ENCODE measurements at regions not wholly inside any gene's neighbourhood (a gene's known extent, or its start where the extent isn't known, plus 50 kb on each side); places are given as distances from the start of the nearest gene placed in this dataset.
A peak's percentile ranks its signal among the peaks of the same experiment; 100 is the strongest.

DNA sequence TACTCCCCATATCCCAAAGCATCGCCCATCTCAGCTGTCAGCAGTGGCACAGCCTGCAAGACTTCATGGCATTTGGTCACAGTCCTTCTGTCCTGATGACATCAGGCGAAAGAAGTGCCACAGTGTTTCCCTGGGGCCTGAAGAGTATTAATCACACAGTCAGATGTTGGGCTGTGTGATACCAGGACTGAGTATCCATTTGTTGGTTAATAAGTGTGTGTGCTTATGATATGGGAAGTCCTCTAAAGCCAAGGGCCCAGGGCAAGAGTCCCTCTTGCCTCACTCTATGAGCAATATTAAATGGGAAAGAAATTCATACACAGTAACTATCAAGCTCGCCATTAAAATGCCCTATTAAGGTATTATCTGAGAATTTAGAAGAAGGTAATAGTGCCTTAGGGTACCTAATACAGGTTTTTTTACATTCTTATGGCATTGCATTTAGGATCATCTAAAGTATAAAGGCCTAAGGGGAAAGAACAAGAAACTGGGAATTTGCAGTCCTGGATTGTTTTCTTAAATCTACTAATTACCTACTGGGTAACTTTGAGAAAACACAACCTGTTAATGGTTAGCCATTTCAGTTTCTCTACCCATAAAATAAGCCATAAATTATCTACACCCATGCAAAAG lies 204.1 kb upstream of the PREP start:
- H3K4me1 ChIP-seq: peaks cover 3 to 6% of the 10 kb centered on the region in 2 donors
- H3K27me3 ChIP-seq: no peaks in the 10 kb centered on the region
- H3K27ac ChIP-seq: peak overlapping the region in 1 of 2 donors; percentile 21
- H3K36me3 ChIP-seq: no peaks in the 10 kb centered on the region
- no peak overlapping the region for H3K4me3 ChIP-seq
- DNase-seq: no peak
- no peak for TF ChIP-seq POLR2A (IDR thresholded peaks at IDR 0.05)
- TF ChIP-seq, protein P1, sequence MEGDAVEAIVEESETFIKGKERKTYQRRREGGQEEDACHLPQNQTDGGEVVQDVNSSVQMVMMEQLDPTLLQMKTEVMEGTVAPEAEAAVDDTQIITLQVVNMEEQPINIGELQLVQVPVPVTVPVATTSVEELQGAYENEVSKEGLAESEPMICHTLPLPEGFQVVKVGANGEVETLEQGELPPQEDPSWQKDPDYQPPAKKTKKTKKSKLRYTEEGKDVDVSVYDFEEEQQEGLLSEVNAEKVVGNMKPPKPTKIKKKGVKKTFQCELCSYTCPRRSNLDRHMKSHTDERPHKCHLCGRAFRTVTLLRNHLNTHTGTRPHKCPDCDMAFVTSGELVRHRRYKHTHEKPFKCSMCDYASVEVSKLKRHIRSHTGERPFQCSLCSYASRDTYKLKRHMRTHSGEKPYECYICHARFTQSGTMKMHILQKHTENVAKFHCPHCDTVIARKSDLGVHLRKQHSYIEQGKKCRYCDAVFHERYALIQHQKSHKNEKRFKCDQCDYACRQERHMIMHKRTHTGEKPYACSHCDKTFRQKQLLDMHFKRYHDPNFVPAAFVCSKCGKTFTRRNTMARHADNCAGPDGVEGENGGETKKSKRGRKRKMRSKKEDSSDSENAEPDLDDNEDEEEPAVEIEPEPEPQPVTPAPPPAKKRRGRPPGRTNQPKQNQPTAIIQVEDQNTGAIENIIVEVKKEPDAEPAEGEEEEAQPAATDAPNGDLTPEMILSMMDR (IDR thresholded peaks at IDR 0.05): no peak
- H3K9me3 ChIP-seq: no peaks in the 10 kb centered on the region
- intact Hi-C loops (cut with DNase I; ENCODE audit: low total_unique reads): no loop called here

DNA sequence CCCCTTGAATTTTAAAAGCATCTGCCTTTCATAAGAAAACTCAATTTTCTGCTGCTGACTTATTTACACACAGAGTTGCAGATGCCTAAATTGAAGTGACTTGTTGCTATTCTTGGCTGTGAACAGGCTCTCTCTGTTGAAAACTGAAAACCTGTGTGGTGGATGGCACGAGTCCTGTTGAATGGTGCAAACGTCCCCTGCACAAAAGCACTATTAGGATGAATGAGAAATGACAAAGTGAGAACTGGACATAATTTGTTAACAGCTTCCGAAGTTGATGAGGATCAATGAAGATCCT lies 201.7 kb upstream of the PREP start:
- H3K36me3 ChIP-seq: no peaks in the 10 kb centered on the region
- intact Hi-C loops (cut with DNase I; ENCODE audit: low total_unique reads): no loop called here
- H3K9me3 ChIP-seq: no peaks in the 10 kb centered on the region
- H3K4me1 ChIP-seq: peaks cover 6 to 9% of the 10 kb centered on the region in 2 donors
- no peak for TF ChIP-seq POLR2A (IDR thresholded peaks at IDR 0.05)
- TF ChIP-seq, protein P1 (IDR thresholded peaks at IDR 0.05): no peak
- H3K27me3 ChIP-seq: no peaks in the 10 kb centered on the region
- no peak for DNase-seq
- H3K4me3 ChIP-seq: no peak overlapping the region
- peak overlapping the region in 1 of 2 donors; percentile 52 for H3K27ac ChIP-seq

DNA sequence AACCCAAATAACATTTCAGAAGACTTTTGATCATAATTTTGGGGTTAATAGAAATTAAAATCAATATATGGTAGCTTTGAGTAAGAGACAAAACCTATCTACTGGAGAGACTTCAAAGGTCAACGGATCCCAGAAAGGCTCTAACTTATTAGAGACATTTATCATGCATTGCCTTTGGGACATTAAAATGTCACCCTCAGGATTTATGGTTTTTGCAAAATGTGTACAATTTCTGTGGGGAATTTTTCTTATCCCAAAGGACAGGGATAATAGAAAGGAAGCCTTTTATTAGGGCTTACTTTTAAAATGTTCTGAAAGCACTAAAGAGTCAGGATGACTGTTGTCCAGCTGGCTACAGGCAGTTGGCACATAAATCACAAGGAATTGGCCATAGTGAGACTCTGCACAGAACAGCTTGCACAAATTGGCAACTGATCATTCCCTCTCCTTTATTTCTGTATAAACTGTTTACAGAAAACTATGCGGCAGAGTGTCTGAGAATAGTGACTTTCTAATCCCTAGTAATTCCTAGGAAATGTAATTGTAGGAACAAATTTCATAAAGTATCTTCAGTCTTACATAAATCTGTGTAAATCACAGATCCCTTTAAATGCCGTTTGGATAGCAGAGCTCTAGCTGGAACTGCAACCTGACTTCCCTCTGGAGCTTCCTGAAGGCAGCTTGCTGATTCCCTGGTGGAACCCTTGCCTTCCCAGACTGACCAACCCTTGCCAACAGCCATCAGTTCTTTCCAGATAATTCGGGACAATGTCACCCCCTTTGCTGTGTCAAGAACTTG lies 201.1 kb upstream of the PREP start:
- H3K27me3 ChIP-seq: no peaks in the 10 kb centered on the region
- TF ChIP-seq, protein P1 (IDR thresholded peaks at IDR 0.05): no peak
- TF ChIP-seq POLR2A (IDR thresholded peaks at IDR 0.05): no peak
- peak; percentile 53 to 59 for DNase-seq
- H3K36me3 ChIP-seq: no peaks in the 10 kb centered on the region
- peak overlapping the region in 1 of 2 donors; percentile 52 for H3K27ac ChIP-seq
- intact Hi-C loops (cut with DNase I; ENCODE audit: low total_unique reads): no loop called here
- peaks cover 6 to 10% of the 10 kb centered on the region in 2 donors for H3K4me1 ChIP-seq
- H3K9me3 ChIP-seq: no peaks in the 10 kb centered on the region
- no peak overlapping the region for H3K4me3 ChIP-seq

DNA sequence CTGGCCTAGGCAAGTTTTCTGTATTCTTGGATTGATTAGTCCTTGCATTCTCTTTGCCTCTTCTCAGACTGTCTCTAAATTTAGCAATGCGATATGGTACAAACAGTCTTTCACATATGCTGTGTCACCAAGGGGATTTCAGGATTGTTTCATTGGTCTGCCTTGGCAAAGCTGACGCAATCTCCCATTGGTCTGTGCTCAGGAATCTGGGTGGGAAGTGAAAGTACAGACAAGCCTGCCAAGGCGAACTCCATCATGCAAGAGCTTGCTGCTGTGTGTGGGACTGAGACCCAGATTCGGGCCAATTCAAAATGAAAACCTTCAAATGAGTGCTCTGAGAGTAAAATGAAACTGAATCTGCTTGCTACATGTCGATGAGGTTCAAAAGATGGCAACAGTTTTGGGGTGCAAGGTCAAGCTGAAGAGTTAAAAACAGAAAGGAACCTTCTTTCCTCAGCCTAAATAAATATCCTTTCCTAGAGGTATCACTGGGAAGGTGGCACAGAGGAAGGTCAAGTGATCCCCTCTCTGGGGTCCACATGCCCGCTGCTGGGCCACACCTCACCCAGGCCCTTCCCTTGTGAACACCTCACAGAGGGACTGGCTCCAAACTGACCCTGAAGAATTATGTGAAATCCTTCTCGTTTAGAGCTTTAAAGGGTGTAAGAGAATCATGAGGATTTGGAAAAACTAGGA lies 198.8 kb upstream of the PREP start:
- Histone ChIP-seq H3K4me3 (no peak overlapping the region), H3K27me3 (no peaks in the 10 kb centered on the region), H3K36me3 (no peaks in the 10 kb centered on the region), H3K27ac (peak overlapping the region; percentile 59 to 65), H3K4me1 (peaks cover 6 to 7% of the 10 kb centered on the region in 2 donors), H3K9me3 (no peaks in the 10 kb centered on the region)
- TF ChIP-seq, protein P1 (IDR thresholded peaks at IDR 0.05): no peak
- no peak for TF ChIP-seq POLR2A (IDR thresholded peaks at IDR 0.05)
- intact Hi-C loops (cut with DNase I; ENCODE audit: low total_unique reads): no loop called here
- DNase-seq: peak; percentile 71 to 72
